ENCODE measurements at regions not wholly inside any gene's neighbourhood (a gene's known extent, or its start where the extent isn't known, plus 50 kb on each side); places are given as distances from the start of the nearest gene placed in this dataset.

DNA sequence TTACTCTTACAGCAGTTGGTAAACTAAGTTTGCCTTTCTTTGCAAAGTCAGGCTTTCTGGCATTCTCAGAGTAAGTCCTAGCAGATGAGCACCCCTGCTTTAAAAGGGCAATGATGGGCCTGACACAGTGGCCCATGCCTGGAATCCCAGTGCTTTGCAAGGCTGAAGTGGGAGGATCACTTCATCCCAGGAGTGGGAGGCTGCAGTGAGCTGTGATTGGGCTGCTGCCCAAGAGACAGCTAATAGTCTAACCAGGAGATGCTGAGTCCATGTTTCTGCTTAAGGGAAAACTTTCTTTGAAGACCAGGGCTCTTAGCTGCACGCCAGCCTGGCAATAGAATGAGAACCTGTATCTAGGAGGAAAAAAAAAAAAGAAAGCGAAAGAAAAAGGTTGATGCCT lies 100.2 kb upstream of the MPP7 start:
- TF ChIP-seq ZNF777 (tag by site-specific recombination; IDR thresholded peaks at IDR 0.05; ENCODE audit: borderline replicate concordance) (no peak), ZNF585B (tag by site-specific recombination; IDR thresholded peaks at IDR 0.05) (no peak)
- TF ChIP-seq, protein P1, sequence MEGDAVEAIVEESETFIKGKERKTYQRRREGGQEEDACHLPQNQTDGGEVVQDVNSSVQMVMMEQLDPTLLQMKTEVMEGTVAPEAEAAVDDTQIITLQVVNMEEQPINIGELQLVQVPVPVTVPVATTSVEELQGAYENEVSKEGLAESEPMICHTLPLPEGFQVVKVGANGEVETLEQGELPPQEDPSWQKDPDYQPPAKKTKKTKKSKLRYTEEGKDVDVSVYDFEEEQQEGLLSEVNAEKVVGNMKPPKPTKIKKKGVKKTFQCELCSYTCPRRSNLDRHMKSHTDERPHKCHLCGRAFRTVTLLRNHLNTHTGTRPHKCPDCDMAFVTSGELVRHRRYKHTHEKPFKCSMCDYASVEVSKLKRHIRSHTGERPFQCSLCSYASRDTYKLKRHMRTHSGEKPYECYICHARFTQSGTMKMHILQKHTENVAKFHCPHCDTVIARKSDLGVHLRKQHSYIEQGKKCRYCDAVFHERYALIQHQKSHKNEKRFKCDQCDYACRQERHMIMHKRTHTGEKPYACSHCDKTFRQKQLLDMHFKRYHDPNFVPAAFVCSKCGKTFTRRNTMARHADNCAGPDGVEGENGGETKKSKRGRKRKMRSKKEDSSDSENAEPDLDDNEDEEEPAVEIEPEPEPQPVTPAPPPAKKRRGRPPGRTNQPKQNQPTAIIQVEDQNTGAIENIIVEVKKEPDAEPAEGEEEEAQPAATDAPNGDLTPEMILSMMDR (tag by site-specific recombination; IDR thresholded peaks at IDR 0.05): no peak

All from HEK293 (cell line).